ENCODE measurements at regions not wholly inside any gene's neighbourhood (a gene's known extent, or its start where the extent isn't known, plus 50 kb on each side); places are given as distances from the start of the nearest gene placed in this dataset.

DNA sequence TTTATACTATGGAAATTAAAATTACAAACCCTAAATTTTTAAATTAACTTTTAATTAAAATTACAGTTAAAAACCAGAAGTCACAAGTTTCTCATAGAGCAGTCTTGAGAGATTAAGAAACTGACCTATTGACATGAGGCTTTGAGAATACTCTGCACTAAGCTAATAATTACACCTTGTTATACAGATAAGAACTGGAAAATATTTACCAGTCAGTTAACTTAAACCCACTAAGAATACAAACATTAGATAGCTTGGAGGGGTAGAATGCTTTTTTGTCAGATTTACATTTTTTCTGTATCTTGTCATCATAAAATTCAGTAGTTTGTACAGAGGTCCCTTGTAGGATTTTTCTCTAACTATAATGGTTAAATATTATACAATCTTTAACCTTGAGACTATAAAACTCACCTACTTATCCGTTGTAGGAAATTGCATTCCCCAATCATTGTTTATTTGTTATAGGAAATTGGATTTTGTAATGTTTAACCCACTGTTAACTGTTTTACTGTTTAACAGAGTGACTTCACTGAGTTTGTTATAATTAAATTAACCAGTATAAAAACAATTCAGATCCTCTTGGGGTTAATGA lies 219.7 kb upstream of the PKDCC start:
- Histone ChIP-seq H3K9ac (no peak overlapping the region), H3K36me3 (no peaks in the 10 kb centered on the region), H3K27ac (no peak overlapping the region), H3K9me3 (no peaks in the 10 kb centered on the region), H4K20me1 (no peaks in the 10 kb centered on the region), H3K4me2 (no peak overlapping the region), H3K27me3 (no peaks in the 10 kb centered on the region), H3K4me3 (no peak overlapping the region), H3K4me1 (no peaks in the 10 kb centered on the region)
- TF ChIP-seq Cebpa-rat (IDR thresholded peaks at IDR 0.05) = no peak

DNA sequence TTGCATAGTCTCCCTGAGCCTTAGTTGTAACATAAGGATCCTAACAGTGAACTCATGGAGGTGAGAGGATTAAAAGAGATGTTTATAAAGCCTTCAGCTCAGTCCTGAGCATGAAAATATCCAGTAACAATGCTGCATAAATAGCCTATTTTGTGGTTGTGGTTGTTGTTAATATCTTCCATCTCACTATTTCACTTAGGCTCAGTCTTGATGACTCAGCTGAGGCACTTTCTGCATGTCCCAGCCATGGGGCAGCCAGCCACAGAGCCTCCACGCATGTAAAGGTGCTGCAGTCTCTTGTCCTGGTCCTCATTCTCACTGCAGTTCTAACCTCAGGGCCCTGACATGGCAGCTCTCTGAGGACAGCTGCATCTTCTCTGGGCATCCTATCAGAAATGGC lies 218.8 kb upstream of the PKDCC start:
- no peak overlapping the region for H3K4me2 ChIP-seq
- no peaks in the 10 kb centered on the region for H3K9me3 ChIP-seq
- H4K20me1 ChIP-seq = no peaks in the 10 kb centered on the region
- H3K27me3 ChIP-seq = no peaks in the 10 kb centered on the region
- no peak overlapping the region for H3K9ac ChIP-seq
- H3K4me3 ChIP-seq = no peak overlapping the region
- no peak overlapping the region for H3K27ac ChIP-seq
- H3K4me1 ChIP-seq = no peaks in the 10 kb centered on the region
- TF ChIP-seq Cebpa-rat (IDR thresholded peaks at IDR 0.05) = no peak
- H3K36me3 ChIP-seq = no peaks in the 10 kb centered on the region

DNA sequence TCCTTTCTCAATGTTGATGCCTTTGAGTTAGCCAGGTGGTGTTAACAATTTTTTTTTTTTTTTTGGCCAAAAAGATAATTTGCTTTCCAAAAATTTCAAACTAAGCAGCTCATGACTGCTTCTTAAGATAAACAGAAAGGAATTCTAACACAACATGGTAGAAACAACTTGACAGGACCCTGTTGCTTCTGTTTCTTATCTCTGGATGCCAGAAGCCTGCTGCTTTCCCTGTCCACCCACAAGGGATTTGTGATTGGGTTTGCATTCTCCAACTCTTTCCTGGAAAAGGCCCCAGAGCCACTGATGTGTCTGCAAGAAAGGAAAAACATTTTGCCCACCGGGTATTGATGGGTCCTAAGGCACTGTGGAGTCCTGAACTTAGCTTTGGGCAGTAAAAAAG lies 217.2 kb upstream of the PKDCC start:
- no peak overlapping the region for H3K9ac ChIP-seq
- H3K36me3 ChIP-seq = no peaks in the 10 kb centered on the region
- H3K27me3 ChIP-seq = no peaks in the 10 kb centered on the region
- no peak overlapping the region for H3K27ac ChIP-seq
- H3K4me1 ChIP-seq = no peaks in the 10 kb centered on the region
- no peaks in the 10 kb centered on the region for H4K20me1 ChIP-seq
- no peaks in the 10 kb centered on the region for H3K9me3 ChIP-seq
- H3K4me3 ChIP-seq = no peak overlapping the region
- TF ChIP-seq Cebpa-rat (IDR thresholded peaks at IDR 0.05) = no peak
- no peak overlapping the region for H3K4me2 ChIP-seq

DNA sequence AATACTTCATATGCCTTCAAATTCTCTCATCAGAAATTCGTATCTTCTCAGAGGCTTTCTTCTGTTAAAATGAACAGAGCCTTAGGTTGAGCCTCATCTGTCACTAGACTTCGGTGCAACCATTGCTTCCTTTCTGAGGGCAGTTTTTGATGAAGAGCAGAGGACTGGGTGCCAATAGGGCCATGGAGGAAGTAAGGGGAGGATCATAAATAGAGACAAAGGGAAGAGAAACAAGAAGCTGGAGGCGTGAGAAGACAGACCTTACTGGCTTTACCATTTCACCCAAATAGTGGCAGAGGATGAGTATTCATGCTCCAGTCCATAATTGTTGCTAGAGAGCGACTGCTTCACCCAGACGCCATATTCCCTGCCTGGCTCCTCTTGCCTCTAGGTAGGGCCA lies 215.6 kb upstream of the PKDCC start:
- Histone ChIP-seq H3K4me3 (no peak overlapping the region), H4K20me1 (no peaks in the 10 kb centered on the region), H3K36me3 (no peaks in the 10 kb centered on the region), H3K4me2 (no peak overlapping the region), H3K9ac (no peak overlapping the region), H3K9me3 (no peaks in the 10 kb centered on the region), H3K27ac (no peak overlapping the region), H3K27me3 (no peaks in the 10 kb centered on the region), H3K4me1 (no peaks in the 10 kb centered on the region)
- TF ChIP-seq Cebpa-rat (IDR thresholded peaks at IDR 0.05) = no peak

- H3K36me3 ChIP-seq = no peaks in the 10 kb centered on the region
- H3K27ac ChIP-seq = no peak overlapping the region
- no peak overlapping the region for H3K4me3 ChIP-seq
- no peak overlapping the region for H3K4me2 ChIP-seq
- H4K20me1 ChIP-seq = no peaks in the 10 kb centered on the region
- TF ChIP-seq Cebpa-rat (IDR thresholded peaks at IDR 0.05) = no peak
- H3K9ac ChIP-seq = no peak overlapping the region
- H3K4me1 ChIP-seq = no peaks in the 10 kb centered on the region
- no peaks in the 10 kb centered on the region for H3K9me3 ChIP-seq
- no peaks in the 10 kb centered on the region for H3K27me3 ChIP-seq
These were observed 212.4 kb upstream of the PKDCC start for GRCh38 chr2:41835401-41835800.

GRCh38 chr2:41836948-41837347 lies 210.9 kb upstream of the PKDCC start:
- no peak for TF ChIP-seq Cebpa-rat (IDR thresholded peaks at IDR 0.05)
- H3K4me1 ChIP-seq = no peaks in the 10 kb centered on the region
- H3K27me3 ChIP-seq = peaks cover 13% of the 10 kb centered on the region
- H3K36me3 ChIP-seq = no peaks in the 10 kb centered on the region
- no peak overlapping the region for H3K4me2 ChIP-seq
- H4K20me1 ChIP-seq = no peaks in the 10 kb centered on the region
- no peaks in the 10 kb centered on the region for H3K9me3 ChIP-seq
- H3K4me3 ChIP-seq = no peak overlapping the region
- no peak overlapping the region for H3K27ac ChIP-seq
- H3K9ac ChIP-seq = no peak overlapping the region

- TF ChIP-seq Cebpa-rat (IDR thresholded peaks at IDR 0.05) = no peak
- Histone ChIP-seq H3K4me1 (no peaks in the 10 kb centered on the region), H3K27me3 (peaks cover 13% of the 10 kb centered on the region)
These were observed 210.2 kb upstream of the PKDCC start for GRCh38 chr2:41837610-41838009.

GRCh38 chr2:41840702-41841551 lies 206.9 kb upstream of the PKDCC start:
- Histone ChIP-seq H3K27ac (no peak overlapping the region), H3K9ac (no peak overlapping the region)

More at GRCh38 chr2:41837610-41838009, 210.2 kb upstream of the PKDCC start:
- Histone ChIP-seq H4K20me1 (no peaks in the 10 kb centered on the region), H3K4me2 (no peak overlapping the region), H3K9ac (no peak overlapping the region), H3K4me3 (no peak overlapping the region), H3K27ac (no peak overlapping the region), H3K36me3 (no peaks in the 10 kb centered on the region), H3K9me3 (no peaks in the 10 kb centered on the region)

DNA sequence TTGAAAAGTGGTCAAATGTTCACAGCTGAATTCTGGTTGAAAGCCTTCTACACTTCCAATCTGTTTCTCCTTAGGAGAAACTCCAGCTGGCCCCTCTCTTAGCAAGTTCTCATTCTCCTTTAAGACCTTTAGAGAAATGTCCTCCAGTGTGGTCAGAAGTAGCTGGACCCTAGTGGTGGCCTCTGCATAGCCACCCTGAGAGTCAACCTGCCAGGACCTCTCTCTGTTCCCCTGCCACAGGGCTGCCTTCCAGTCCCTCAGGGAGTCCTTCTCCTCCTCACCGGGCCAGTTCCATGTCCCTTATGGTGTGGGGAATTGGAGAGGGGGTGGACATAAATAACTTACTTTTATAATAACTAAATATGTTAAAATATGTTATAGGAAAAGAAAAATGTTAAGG lies 200.9 kb upstream of the PKDCC start:
- TF ChIP-seq Cebpa-rat (IDR thresholded peaks at IDR 0.05) = no peak
- no peaks in the 10 kb centered on the region for H3K27me3 ChIP-seq
- no peak overlapping the region for H3K9ac ChIP-seq
- no peak overlapping the region for H3K4me3 ChIP-seq
- no peaks in the 10 kb centered on the region for H3K4me1 ChIP-seq
- H3K36me3 ChIP-seq = no peaks in the 10 kb centered on the region
- H3K4me2 ChIP-seq = no peak overlapping the region
- no peak overlapping the region for H3K27ac ChIP-seq
- no peaks in the 10 kb centered on the region for H4K20me1 ChIP-seq
- H3K9me3 ChIP-seq = no peaks in the 10 kb centered on the region

More at GRCh38 chr2:41840702-41841551, 206.9 kb upstream of the PKDCC start:
- Histone ChIP-seq H3K36me3 (no peaks in the 10 kb centered on the region), H4K20me1 (no peaks in the 10 kb centered on the region), H3K4me2 (peak overlapping the region; percentile 60), H3K27me3 (peaks cover 13% of the 10 kb centered on the region), H3K4me3 (peak overlapping the region; percentile 60), H3K9me3 (no peaks in the 10 kb centered on the region), H3K4me1 (no peaks in the 10 kb centered on the region)
- no peak for TF ChIP-seq Cebpa-rat (IDR thresholded peaks at IDR 0.05)

DNA sequence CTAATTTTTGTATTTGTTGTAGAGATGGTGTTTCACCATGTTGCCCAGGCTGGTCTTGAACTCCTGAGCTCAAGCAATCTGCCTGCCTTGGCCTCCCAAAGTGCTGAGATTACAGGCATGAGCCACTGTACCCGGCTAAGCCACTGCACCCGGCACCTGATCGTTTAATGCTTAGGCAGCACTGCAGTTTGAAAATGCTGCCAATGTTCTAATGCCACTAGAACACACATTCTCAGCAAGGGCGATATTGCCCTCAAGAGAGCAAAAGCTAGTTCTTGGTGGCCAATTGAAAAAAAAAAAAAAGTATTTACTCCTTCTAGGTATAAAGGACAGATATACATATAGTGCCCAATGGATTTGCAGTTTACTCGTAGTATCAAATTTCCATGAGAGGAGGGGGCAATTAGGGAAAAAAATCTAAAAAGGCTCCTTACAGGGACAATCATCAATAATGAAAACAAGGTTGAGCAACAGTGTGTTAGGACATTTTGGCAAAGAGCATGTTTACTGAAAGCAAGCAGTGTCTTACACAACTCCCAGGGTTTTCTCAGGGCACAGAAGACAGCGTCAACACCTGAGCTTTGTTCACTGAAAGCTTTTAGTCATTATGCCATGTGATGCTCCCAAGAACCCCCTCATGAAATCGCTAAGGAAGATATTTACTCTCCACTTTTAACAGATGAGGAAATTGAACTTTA lies 199.9 kb upstream of the PKDCC start:
- no peak overlapping the region for H3K4me3 ChIP-seq
- no peaks in the 10 kb centered on the region for H3K36me3 ChIP-seq
- no peak overlapping the region for H3K9ac ChIP-seq
- no peaks in the 10 kb centered on the region for H3K9me3 ChIP-seq
- H3K4me1 ChIP-seq = no peaks in the 10 kb centered on the region
- no peaks in the 10 kb centered on the region for H4K20me1 ChIP-seq
- H3K27me3 ChIP-seq = no peaks in the 10 kb centered on the region
- no peak for TF ChIP-seq Cebpa-rat (IDR thresholded peaks at IDR 0.05)
- no peak overlapping the region for H3K4me2 ChIP-seq
- H3K27ac ChIP-seq = no peak overlapping the region
